GM12878 (cell line): ENCODE measurements at regions not wholly inside any gene's neighbourhood (a gene's known extent, or its start where the extent isn't known, plus 50 kb on each side); places are given as distances from the start of the nearest gene placed in this dataset.
A peak's percentile ranks its signal among the peaks of the same experiment; 100 is the strongest.

Source experiments
- ATAC-seq: fragments of 200-7000 bp; cut with Tn5 transposase; 3 replicates; pipeline ENCODE4 v1.9.1; 2020; ENCODE audit warnings: mild to moderate bottlenecking, moderate library complexity
- BruUV-seq: library from RNA; stranded (reverse); fragments of 400-500 nt; replicated peaks from 2 replicates; lab custom pipeline; 2021; lab: Mats Ljungman, UMichigan
- CTCF ChIA-PET: fragments of 300-600 bp; sonication (Branson Sonifier 250); formaldehyde crosslinking; extraction: SDS; loops from one replicate; lab custom pipeline; 2021; ENCODE audit warnings: inconsistent platforms; lab: Yijun Ruan, JAX
- POLR2A ChIA-PET: fragments of 350-600 bp; formaldehyde crosslinking; extraction: SDS; loops from one replicate; lab custom pipeline; 2021; ENCODE audit warnings: inconsistent platforms; lab: Charles Lee
- RAD21 ChIA-PET: fragments of 300-600 bp; sonication (Branson Sonifier 250); formaldehyde crosslinking; loops from one replicate; lab custom pipeline; 2023; ENCODE audit warnings: antibody characterized with exemption; ENCODE audit not compliant: unreplicated experiment; lab: Charles Lee
- SMC1A ChIA-PET: fragments of 300-600 bp; sonication (Branson Sonifier 250); formaldehyde crosslinking; loops from one replicate; lab custom pipeline; 2023; ENCODE audit not compliant: unreplicated experiment, uncharacterized antibody; lab: Charles Lee
- DNase-seq: peaks from one replicate; pipeline ENCODE4 v3.0.0-alpha.2; 2011; ENCODE audit warnings: low read depth, low spot score
- FAIRE-seq: peaks from 3 replicates; lab custom pipeline; 2011; peaks lifted over from hg19 to GRCh38; lab: Jason Lieb, UNC
- H2AFZ ChIP-seq: 2 replicates; pipeline ENCODE4 v1.6.0; 2011; ENCODE audit warnings: low read depth, low read length, control low read depth; ENCODE audit not compliant: control insufficient read depth
- H3K27ac ChIP-seq: 2 replicates; pipeline ENCODE4 v1.5.1; 2011; ENCODE audit warnings: control low read depth; ENCODE audit not compliant: control insufficient read depth, insufficient read depth
- H3K27me3 ChIP-seq, 2 experiments: replicated peaks in 1 of 2; 2 replicates each; pipeline versions ENCODE4 v1.6.0 to v1.6.1; 2011; ENCODE audit warnings: low read length in 1 of 2; ENCODE audit not compliant: control insufficient read depth in 2 of 2, insufficient read depth in 2 of 2
- H3K36me3 ChIP-seq, 2 experiments: 2 replicates each; pipeline ENCODE4 v1.5.1; 2011; ENCODE audit warnings: low read length in 1 of 2; ENCODE audit not compliant: control insufficient read depth in 2 of 2, insufficient read depth in 2 of 2
- H3K4me1 ChIP-seq: 2 replicates; pipeline ENCODE4 v1.6.1; 2011; ENCODE audit warnings: mild to moderate bottlenecking, low read length, moderate library complexity, mixed read lengths; ENCODE audit not compliant: control insufficient read depth, insufficient read depth
- H3K4me2 ChIP-seq: 2 replicates; pipeline ENCODE4 v1.6.0; 2011; ENCODE audit warnings: control low read depth; ENCODE audit not compliant: control insufficient read depth, insufficient read depth
- H3K4me3 ChIP-seq: fragments of 200-600 bp; sonication (generic); 2 replicates; pipeline ENCODE4 v1.5.1; 2016
- H3K79me2 ChIP-seq: 2 replicates; pipeline ENCODE4 v1.6.0; 2011; ENCODE audit warnings: low read length; ENCODE audit not compliant: control insufficient read depth, insufficient read depth
- H3K9ac ChIP-seq: 2 replicates; pipeline ENCODE4 v1.8.0; 2011; ENCODE audit warnings: low read length, control low read depth, mixed read lengths; ENCODE audit not compliant: control insufficient read depth, insufficient read depth
- H3K9me3 ChIP-seq: replicated peaks from 3 replicates; pipeline ENCODE4 v1.5.1; 2011; ENCODE audit warnings: mild to moderate bottlenecking, low read length; ENCODE audit not compliant: control insufficient read depth, insufficient read depth
- H4K20me1 ChIP-seq: 2 replicates; pipeline ENCODE4 v1.6.0; 2011; ENCODE audit not compliant: control insufficient read depth, insufficient read depth
- IRF4 ChIP-seq: IDR thresholded peaks from 2 replicates; pipeline ENCODE4 v1.6.1; 2011; ENCODE audit warnings: low read depth, low read length
- MYB ChIP-seq: fragments of 150-350 bp; IDR thresholded peaks from 2 replicates; pipeline ENCODE4 v1.6.1; 2014; ENCODE audit warnings: mild to moderate bottlenecking, low read depth, low read length, borderline replicate concordance
- NFYB ChIP-seq: IDR thresholded peaks from 2 replicates; pipeline ENCODE4 v1.6.1; 2011; ENCODE audit warnings: low read depth, mild to moderate bottlenecking, low read length, improper control_type of control experiment, moderate library complexity; ENCODE audit not compliant: insufficient read depth
- SMC3 ChIP-seq: IDR thresholded peaks from 2 replicates; pipeline ENCODE4 v1.6.1; 2011; ENCODE audit warnings: low read length, improper control_type of control experiment, borderline replicate concordance
- WGBS: methylation state at CpG from one replicate; pipeline ENCODE4 v1.1.6; 2016; ENCODE audit warnings: low lambda C conversion rate; ENCODE audit not compliant: insufficient replicate concordance, insufficient coverage; ENCODE audit errors: missing lambda C conversion rate; 5-methylcytosine and 5-hydroxymethylcytosine counted together
- in situ Hi-C: fragments of 300-500 bp; cut with MboI; formaldehyde crosslinking; loops from 9 replicates; pipeline ENCODE4 v1.14.3; 2018; ENCODE audit warnings: mixed read lengths
- intact Hi-C: fragments of 100-400 bp; cut with micrococcal nuclease; formaldehyde crosslinking; loops from one replicate; pipeline ENCODE4 v1.14.2; 2022; ENCODE audit not compliant: unreplicated experiment
- TF ChIP-seq, protein P1 (sequence below): IDR thresholded peaks from 2 replicates; pipeline ENCODE4 v1.6.1; 2012; ENCODE audit warnings: low read depth, low read length, improper control_type of control experiment
- TF ChIP-seq, protein P2 (sequence below), 3 experiments: IDR thresholded peaks in 2 of 3; conservative IDR thresholded peaks in 1 of 3; 2 replicates each; pipeline ENCODE4 v1.5.1; 2011; ENCODE audit warnings: low read depth in 3 of 3, low read length in 3 of 3, mild to moderate bottlenecking in 3 of 3, control low read depth in 2 of 3, moderate library complexity in 2 of 3, inconsistent platforms in 1 of 3, mixed read lengths in 1 of 3; ENCODE audit not compliant: control insufficient read depth in 2 of 3, insufficient read depth in 1 of 3; ENCODE audit errors: extremely low read depth in 1 of 3

DNA sequence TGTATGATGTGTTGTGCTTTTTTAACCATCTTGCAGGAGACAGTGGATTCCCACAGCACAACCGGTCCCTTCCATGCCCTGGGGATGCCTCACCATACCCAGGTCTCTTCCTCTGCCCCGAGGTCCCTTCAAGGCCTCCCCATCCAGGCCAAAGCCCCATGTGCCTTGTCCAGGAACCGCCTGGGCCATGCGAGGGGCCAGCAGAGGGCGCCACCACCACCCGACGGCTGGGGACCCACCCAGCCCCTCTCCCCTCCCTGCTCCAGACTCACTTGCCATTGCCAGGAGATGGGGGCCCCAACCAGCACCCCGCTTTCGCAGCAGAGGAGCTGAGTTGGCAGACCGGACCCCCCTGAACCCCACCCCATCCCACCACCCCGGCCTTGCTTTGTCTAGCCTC lies 485.5 kb downstream of the TRAM1L1 start:
- ChIA-PET CTCF (no interaction called here), SMC1A (no interaction called here), POLR2A (no interaction called here), RAD21 (no interaction called here)
- Histone ChIP-seq H3K27me3 (no peaks in the 10 kb centered on the region), H3K36me3 (no peaks in the 10 kb centered on the region), H4K20me1 (no peaks in the 10 kb centered on the region), H3K27ac (no peak overlapping the region), H3K9ac (no peak overlapping the region), H3K9me3 (no peaks in the 10 kb centered on the region), H3K4me2 (no peak overlapping the region), H3K4me3 (no peak overlapping the region), H3K4me1 (no peaks in the 10 kb centered on the region), H2AFZ (no peak overlapping the region), H3K79me2 (no peaks in the 10 kb centered on the region)
- in situ Hi-C loops: no loop called here
- BruUV-seq: no TSS peak
- FAIRE-seq: no peak
- no peak for DNase-seq
- peak; percentile 94 for ATAC-seq
- 31% methylated on average over 7 of the region's 11 CpGs for WGBS
- intact Hi-C loops: no loop called here
- TF ChIP-seq MYB (no peak), SMC3 (peak; percentile 23; the same call in 1 of the 2 replicates), IRF4 (no peak), NFYB (no peak)
- TF ChIP-seq, protein P1, sequence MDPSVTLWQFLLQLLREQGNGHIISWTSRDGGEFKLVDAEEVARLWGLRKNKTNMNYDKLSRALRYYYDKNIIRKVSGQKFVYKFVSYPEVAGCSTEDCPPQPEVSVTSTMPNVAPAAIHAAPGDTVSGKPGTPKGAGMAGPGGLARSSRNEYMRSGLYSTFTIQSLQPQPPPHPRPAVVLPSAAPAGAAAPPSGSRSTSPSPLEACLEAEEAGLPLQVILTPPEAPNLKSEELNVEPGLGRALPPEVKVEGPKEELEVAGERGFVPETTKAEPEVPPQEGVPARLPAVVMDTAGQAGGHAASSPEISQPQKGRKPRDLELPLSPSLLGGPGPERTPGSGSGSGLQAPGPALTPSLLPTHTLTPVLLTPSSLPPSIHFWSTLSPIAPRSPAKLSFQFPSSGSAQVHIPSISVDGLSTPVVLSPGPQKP: no peak
- TF ChIP-seq, protein P2, sequence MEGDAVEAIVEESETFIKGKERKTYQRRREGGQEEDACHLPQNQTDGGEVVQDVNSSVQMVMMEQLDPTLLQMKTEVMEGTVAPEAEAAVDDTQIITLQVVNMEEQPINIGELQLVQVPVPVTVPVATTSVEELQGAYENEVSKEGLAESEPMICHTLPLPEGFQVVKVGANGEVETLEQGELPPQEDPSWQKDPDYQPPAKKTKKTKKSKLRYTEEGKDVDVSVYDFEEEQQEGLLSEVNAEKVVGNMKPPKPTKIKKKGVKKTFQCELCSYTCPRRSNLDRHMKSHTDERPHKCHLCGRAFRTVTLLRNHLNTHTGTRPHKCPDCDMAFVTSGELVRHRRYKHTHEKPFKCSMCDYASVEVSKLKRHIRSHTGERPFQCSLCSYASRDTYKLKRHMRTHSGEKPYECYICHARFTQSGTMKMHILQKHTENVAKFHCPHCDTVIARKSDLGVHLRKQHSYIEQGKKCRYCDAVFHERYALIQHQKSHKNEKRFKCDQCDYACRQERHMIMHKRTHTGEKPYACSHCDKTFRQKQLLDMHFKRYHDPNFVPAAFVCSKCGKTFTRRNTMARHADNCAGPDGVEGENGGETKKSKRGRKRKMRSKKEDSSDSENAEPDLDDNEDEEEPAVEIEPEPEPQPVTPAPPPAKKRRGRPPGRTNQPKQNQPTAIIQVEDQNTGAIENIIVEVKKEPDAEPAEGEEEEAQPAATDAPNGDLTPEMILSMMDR (IDR thresholded peaks at IDR 0.05 in 2 of 3, conservative IDR thresholded peaks at IDR 0.05 in 1 of 3; ENCODE audit: control insufficient read depth in 2 of 3, extremely low read depth in 1 of 3, insufficient read depth in 1 of 3, low read depth in 3 of 3, low read length in 3 of 3): peak; percentile 23 to 44 (median 32); a peak in 4 of 6 replicates
